ENCODE measurements at regions not wholly inside any gene's neighbourhood (a gene's known extent, or its start where the extent isn't known, plus 50 kb on each side); places are given as distances from the start of the nearest gene placed in this dataset.

DNA sequence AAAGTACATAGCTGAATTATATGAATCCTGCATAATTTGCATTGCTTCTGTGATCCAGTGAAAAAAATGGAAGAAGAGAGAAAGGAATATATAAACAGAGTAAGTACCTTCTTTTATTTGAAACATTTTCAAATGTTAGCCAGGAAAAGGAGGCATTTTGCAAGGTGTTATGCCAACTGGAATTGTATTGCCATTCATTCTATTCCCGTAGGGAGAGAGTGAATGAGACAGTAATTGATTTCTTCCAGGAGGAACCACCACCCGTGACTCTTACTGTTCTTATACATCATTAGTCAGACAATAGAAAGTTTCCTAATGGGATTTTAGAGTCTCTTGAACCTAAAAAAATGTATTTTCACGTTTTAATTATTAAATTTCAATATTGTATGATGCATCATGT, 324.1 kb upstream of the ALCAM start:
- TF ChIP-seq, protein P1, sequence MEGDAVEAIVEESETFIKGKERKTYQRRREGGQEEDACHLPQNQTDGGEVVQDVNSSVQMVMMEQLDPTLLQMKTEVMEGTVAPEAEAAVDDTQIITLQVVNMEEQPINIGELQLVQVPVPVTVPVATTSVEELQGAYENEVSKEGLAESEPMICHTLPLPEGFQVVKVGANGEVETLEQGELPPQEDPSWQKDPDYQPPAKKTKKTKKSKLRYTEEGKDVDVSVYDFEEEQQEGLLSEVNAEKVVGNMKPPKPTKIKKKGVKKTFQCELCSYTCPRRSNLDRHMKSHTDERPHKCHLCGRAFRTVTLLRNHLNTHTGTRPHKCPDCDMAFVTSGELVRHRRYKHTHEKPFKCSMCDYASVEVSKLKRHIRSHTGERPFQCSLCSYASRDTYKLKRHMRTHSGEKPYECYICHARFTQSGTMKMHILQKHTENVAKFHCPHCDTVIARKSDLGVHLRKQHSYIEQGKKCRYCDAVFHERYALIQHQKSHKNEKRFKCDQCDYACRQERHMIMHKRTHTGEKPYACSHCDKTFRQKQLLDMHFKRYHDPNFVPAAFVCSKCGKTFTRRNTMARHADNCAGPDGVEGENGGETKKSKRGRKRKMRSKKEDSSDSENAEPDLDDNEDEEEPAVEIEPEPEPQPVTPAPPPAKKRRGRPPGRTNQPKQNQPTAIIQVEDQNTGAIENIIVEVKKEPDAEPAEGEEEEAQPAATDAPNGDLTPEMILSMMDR (IDR thresholded peaks at IDR 0.05), result no peak
- no peak for TF ChIP-seq POLR2A (IDR thresholded peaks at IDR 0.05)
